Loucy (cell line): ENCODE measurements at regions not wholly inside any gene's neighbourhood (a gene's known extent, or its start where the extent isn't known, plus 50 kb on each side); places are given as distances from the start of the nearest gene placed in this dataset.

ENCODE experiments used
- CTCF ChIP-seq: fragments of 200-600 bp; sonication (generic); conservative IDR thresholded peaks from 2 replicates; pipeline ENCODE4 v1.5.1; 2014; ENCODE audit warnings: mild to moderate bottlenecking, antibody characterized with exemption, low read length
- EZH2phosphoT487 ChIP-seq: fragments of 200-600 bp; IDR thresholded peaks from 2 replicates; pipeline ENCODE4 v1.6.1; 2018; ENCODE audit warnings: antibody characterized with exemption, mild to moderate bottlenecking, moderate library complexity, borderline replicate concordance

- TF ChIP-seq CTCF (no peak), EZH2phosphoT487 (no peak)
These were observed 115.6 kb downstream of the TMEM170B start for GRCh38 chr6:11653028-11653583.
